HG03520 (cell line): ENCODE measurements at regions not wholly inside any gene's neighbourhood (a gene's known extent, or its start where the extent isn't known, plus 50 kb on each side); places are given as distances from the start of the nearest gene placed in this dataset.
"Not testable (repeated sequence)": the region's sequence is repeated elsewhere in the genome, so short reads cannot be mapped to it uniquely, and the experiment has no call there.

ENCODE experiments used
- ATAC-seq: cut with Tn5 transposase; IDR thresholded peaks from one replicate; pipeline ENCODE4 v1.9.1; 2021; ENCODE audit warnings: mild to moderate bottlenecking, moderate library complexity; ENCODE audit not compliant: unreplicated experiment

- no peak for ATAC-seq
Measured at GRCh38 chr15:94970802-94971201, 739.4 kb downstream of the MCTP2 start.

GRCh38 chr15:94972314-94972713 is 741.0 kb downstream of the MCTP2 start:
- no peak for ATAC-seq

GRCh38 chr15:94987085-94987484 is 755.7 kb downstream of the MCTP2 start:
- no peak for ATAC-seq

GRCh38 chr15:94991718-94992117 is 760.4 kb downstream of the MCTP2 start:
- ATAC-seq, result no peak

GRCh38 chr15:95009635-95010034 is 778.3 kb downstream of the MCTP2 start:
- ATAC-seq, result no peak

- ATAC-seq, result no peak
Measured at GRCh38 chr15:95013381-95013780, 782.0 kb downstream of the MCTP2 start.

GRCh38 chr15:95016511-95017229 is 785.3 kb downstream of the MCTP2 start:
- no peak for ATAC-seq

GRCh38 chr15:95017666-95018328 is 786.4 kb downstream of the MCTP2 start:
- ATAC-seq, result no peak

- ATAC-seq, result no peak
Measured at GRCh38 chr15:95018888-95019545, 787.7 kb downstream of the MCTP2 start.

GRCh38 chr15:95019907-95020306 is 788.5 kb downstream of the MCTP2 start:
- no peak for ATAC-seq

GRCh38 chr15:95021816-95022215 is 790.5 kb downstream of the MCTP2 start:
- ATAC-seq, result no peak

- no peak for ATAC-seq
Measured at GRCh38 chr15:95024351-95024750, 793.0 kb downstream of the MCTP2 start.

- no peak for ATAC-seq
Measured at GRCh38 chr15:95025924-95026728, 794.8 kb downstream of the MCTP2 start.

GRCh38 chr15:95027981-95028380 is 796.6 kb downstream of the MCTP2 start:
- ATAC-seq, result no peak

GRCh38 chr15:95032156-95032555 is 800.8 kb downstream of the MCTP2 start:
- ATAC-seq, result no peak

- ATAC-seq, result no peak
Measured at GRCh38 chr15:95035106-95035505, 803.7 kb downstream of the MCTP2 start.

GRCh38 chr15:95041297-95041696 is 809.9 kb downstream of the MCTP2 start:
- ATAC-seq, result no peak

- ATAC-seq, result not testable (repeated sequence)
Measured at GRCh38 chr15:95043236-95043932, 812.0 kb downstream of the MCTP2 start.

- no peak for ATAC-seq
Measured at GRCh38 chr15:95043933-95044313, 812.6 kb downstream of the MCTP2 start.

GRCh38 chr15:95044745-95045417 is 813.5 kb downstream of the MCTP2 start:
- ATAC-seq, result no peak
